Mucosa of stomach (tissue), 1 donor: ENCODE measurements at regions not wholly inside any gene's neighbourhood (a gene's known extent, or its start where the extent isn't known, plus 50 kb on each side); places are given as distances from the start of the nearest gene placed in this dataset.
"Not testable (repeated sequence)": the region's sequence is repeated elsewhere in the genome, so short reads cannot be mapped to it uniquely, and the experiment has no call there.

Source experiments
- H3K27me3 ChIP-seq: one replicate; pipeline ENCODE4 v1.7.0; 2013; ENCODE audit warnings: mild to moderate bottlenecking, low read length; ENCODE audit not compliant: control insufficient read depth, insufficient read depth
- H3K36me3 ChIP-seq: one replicate; pipeline ENCODE4 v1.7.0; 2013; ENCODE audit warnings: low read length; ENCODE audit not compliant: control insufficient read depth, insufficient read depth
- H3K4me1 ChIP-seq: one replicate; pipeline ENCODE4 v1.7.0; 2013; ENCODE audit warnings: mild to moderate bottlenecking, low read length; ENCODE audit not compliant: control insufficient read depth, insufficient read depth
- H3K4me3 ChIP-seq: one replicate; pipeline ENCODE4 v1.7.0; 2013; ENCODE audit warnings: low read length
- H3K9ac ChIP-seq: one replicate; pipeline ENCODE4 v1.7.0; 2013; ENCODE audit warnings: mild to moderate bottlenecking, low read length, moderate library complexity
- H3K9me3 ChIP-seq: one replicate; pipeline ENCODE4 v1.7.0; 2013; ENCODE audit warnings: mild to moderate bottlenecking, low read length, moderate library complexity; ENCODE audit not compliant: control insufficient read depth
- donor health status: Pancreatic carcinoma.

DNA sequence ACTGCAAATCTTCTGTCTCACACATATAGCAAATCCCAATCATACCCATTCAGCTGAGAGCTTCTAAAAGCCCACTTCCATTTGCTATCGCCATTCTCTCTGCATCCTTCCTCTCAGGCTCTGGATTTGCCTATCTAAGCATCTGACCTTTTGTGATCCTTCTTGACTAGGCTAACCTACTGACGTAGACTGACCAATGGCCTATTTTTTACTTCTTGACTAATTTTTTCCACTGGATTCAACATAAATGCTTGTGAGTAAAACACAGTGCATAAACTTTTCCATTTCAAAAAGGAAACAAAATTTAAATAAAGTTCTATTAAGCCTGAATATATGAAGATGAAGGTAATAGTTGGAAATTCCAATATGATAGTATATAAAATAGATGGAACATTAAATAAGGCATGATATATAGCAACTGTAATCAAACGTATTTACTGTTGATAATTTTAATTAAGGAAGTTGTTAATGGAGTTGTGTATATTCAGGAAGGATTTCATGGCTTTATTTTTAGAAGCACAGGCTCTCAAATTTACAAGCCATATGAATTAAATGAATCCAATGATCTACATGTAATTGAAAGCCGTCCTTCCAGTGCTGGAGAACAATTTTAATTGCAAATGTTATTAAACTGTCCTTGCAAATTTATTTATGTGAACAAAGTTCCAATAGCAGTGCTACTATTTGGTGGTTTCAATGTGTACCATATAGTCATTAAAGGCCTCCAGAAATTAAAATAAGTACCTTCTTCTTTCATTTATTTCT is 918.4 kb downstream of the SORCS3 start:
- Histone ChIP-seq H3K27me3 (no peaks in the 10 kb centered on the region), H3K9ac (no peak overlapping the region), H3K4me3 (no peak overlapping the region), H3K4me1 (no peaks in the 10 kb centered on the region), H3K36me3 (no peaks in the 10 kb centered on the region), H3K9me3 (no peaks in the 10 kb centered on the region)

DNA sequence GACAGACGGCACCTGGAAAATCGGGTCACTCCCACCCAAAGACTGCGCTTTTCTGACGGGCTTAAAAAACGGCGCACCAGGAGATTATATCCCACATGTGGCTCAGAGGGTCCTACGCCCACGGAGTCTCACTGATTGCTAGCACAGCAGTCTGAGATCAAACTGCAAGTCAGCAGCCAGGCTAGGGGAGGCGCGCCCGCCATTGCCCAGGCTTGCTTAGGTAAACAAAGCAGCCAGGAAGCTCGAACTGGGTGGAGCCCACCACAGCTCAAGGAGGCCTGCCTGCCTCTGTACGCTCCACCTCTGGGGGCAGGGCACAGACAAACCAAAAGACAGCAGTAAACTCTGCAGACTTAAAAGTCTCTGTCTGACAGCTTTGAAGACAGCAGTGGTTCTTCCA is 909.4 kb downstream of the SORCS3 start:
- not testable (repeated sequence) for H3K27me3 ChIP-seq, H3K9ac ChIP-seq, H3K36me3 ChIP-seq, H3K9me3 ChIP-seq, H3K4me1 ChIP-seq, H3K4me3 ChIP-seq

DNA sequence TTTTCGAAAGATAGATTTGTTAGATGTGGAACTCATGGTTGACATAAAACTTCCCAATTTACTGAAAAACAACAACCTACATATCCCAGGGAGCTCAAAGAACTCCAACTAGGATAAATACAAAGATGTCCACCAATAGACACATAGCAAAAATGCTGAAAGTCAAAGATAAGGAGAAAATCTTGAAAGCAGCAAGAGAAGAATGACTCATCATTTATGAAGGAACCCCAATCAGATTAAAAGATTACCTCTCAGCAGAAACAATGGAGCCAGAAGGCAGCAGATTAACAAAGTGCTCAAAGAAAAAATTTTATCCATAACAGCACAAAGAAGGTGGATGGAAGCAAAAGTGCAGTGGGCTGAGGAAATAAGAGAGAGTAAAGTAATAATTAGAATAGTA is 908.6 kb downstream of the SORCS3 start:
- Histone ChIP-seq H3K4me1 (no peaks in the 10 kb centered on the region), H3K9ac (no peak overlapping the region), H3K27me3 (no peaks in the 10 kb centered on the region), H3K36me3 (no peaks in the 10 kb centered on the region), H3K9me3 (no peaks in the 10 kb centered on the region), H3K4me3 (no peak overlapping the region)

DNA sequence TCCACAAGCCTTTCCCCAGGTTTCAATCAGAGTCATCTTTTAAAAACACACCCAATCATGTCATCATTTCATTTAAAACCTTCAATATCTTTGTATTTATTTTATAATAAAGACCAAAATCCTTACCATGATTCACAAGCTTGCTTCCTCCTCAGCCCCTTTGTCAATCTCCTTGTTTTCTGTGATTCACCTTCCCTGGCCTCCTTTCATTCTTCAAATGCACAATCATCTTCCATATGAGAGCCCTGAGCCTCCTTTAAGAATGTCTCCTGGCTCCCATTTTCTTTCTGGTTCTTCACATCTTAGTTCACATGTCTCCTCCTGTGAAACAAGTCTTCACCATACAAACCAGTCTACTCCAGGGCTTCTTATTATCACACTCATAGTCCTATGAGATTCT is 904.0 kb downstream of the SORCS3 start:
- Histone ChIP-seq H3K9me3 (no peaks in the 10 kb centered on the region), H3K27me3 (no peaks in the 10 kb centered on the region), H3K9ac (no peak overlapping the region), H3K36me3 (no peaks in the 10 kb centered on the region), H3K4me3 (no peak overlapping the region), H3K4me1 (no peaks in the 10 kb centered on the region)

DNA sequence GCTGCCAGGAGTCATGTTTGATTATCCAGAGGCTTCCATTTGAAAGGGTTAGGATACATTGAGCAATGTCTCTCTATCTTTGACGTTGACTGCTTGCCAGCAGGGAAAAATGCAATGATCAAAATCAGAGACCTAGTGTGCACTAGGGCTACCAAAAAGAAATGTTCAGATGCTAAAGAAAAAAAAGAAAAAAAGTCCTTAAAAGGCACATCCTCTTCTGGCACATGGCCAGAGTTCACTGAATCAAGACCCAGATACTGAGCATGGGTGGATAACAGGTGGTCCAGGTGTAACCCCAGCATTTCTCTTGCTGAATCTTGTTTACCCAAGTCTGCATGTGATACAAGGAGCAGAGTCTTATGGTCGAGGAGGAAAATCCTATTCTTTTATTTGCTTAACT is 899.3 kb downstream of the SORCS3 start:
- H3K36me3 ChIP-seq: no peaks in the 10 kb centered on the region
- no peak overlapping the region for H3K9ac ChIP-seq
- H3K9me3 ChIP-seq: no peaks in the 10 kb centered on the region
- H3K4me3 ChIP-seq: no peak overlapping the region
- H3K4me1 ChIP-seq: no peaks in the 10 kb centered on the region
- no peaks in the 10 kb centered on the region for H3K27me3 ChIP-seq

DNA sequence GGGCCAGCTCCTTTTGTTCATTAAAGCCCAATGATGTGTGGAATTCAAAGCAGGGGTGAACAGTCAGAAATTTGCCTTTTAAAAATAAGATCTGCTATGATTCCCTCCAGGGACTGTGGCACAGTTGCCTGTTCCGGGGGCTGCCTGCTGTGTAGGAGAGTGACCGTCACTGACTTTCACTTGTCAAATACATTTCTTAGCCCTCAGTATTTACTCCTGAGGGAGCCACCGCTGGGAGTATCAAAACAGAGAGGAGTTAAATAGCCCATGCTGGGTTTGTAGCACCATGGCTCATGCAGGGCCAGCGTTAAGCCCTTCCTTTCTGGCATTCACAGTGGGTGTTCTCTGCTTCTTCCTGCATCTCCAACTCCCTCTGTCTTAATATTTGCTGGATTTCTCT is 897.8 kb downstream of the SORCS3 start:
- no peak overlapping the region for H3K4me3 ChIP-seq
- H3K4me1 ChIP-seq: no peaks in the 10 kb centered on the region
- no peak overlapping the region for H3K9ac ChIP-seq
- no peaks in the 10 kb centered on the region for H3K9me3 ChIP-seq
- no peaks in the 10 kb centered on the region for H3K27me3 ChIP-seq
- no peaks in the 10 kb centered on the region for H3K36me3 ChIP-seq

DNA sequence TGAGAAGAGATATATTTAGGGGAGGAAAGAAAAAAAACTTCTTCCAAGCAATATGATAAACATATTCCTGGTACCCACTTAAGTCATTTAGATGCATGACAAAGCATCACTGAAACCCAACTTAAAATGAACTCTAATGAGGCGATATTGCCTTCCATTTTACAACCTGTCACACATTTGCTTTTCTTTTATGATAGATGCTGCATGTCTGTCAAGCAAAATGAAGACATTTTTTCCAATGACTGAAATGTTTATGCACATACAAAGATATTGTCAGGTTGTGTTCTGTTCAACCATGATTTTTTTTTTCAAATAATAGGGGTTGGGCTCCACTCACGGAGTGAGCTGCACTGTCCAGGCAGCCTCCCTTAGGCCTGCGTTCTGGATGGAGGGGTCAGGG is 894.4 kb downstream of the SORCS3 start:
- H3K4me3 ChIP-seq: no peak overlapping the region
- H3K9ac ChIP-seq: no peak overlapping the region
- no peaks in the 10 kb centered on the region for H3K9me3 ChIP-seq
- H3K36me3 ChIP-seq: no peaks in the 10 kb centered on the region
- H3K4me1 ChIP-seq: no peaks in the 10 kb centered on the region
- no peaks in the 10 kb centered on the region for H3K27me3 ChIP-seq

DNA sequence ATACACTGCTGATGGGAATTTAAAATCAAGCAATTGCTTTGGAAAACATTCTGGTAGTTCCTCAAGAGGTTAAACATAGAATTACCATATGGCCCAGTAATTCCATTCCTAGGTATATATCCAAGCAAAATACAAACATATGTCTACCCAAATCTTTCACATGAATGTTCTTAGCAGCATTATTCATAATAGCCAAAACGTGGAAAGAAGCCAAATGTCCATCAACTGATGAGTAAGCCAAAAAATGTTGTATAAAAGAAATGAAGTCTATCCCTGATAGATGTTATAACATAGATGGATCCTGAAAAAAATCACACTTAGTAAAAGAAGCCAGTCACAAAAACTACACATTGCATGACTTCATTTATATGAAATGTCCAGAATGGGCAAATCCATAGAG is 893.0 kb downstream of the SORCS3 start:
- H3K27me3 ChIP-seq: no peaks in the 10 kb centered on the region

DNA sequence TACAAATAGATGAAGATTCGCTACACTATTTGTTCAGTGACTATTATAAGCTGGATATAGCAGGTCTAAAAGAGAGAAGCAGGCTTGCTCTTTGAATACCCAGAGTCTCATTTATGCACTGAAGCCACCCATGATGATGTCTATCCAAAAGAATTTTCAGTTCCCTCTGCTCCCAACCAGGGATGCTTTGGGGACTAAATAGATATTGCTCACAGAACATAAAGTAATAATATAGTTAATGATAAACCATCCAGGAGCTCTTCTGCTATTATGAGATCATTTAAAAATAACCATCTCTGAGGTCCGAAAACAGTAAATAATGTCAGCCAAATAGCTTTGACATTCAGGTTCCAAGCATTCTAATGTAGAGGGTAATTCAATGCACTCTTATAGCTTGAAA is 875.4 kb downstream of the SORCS3 start:
- Histone ChIP-seq H3K9me3 (no peaks in the 10 kb centered on the region), H3K4me1 (no peaks in the 10 kb centered on the region), H3K27me3 (no peaks in the 10 kb centered on the region), H3K4me3 (no peak overlapping the region), H3K9ac (no peak overlapping the region), H3K36me3 (no peaks in the 10 kb centered on the region)

More for the DNA sequence above, 893.0 kb downstream of the SORCS3 start:
- H3K4me1 ChIP-seq: no peaks in the 10 kb centered on the region
- no peaks in the 10 kb centered on the region for H3K9me3 ChIP-seq
- H3K9ac ChIP-seq: no peak overlapping the region
- no peaks in the 10 kb centered on the region for H3K36me3 ChIP-seq
- H3K4me3 ChIP-seq: no peak overlapping the region

DNA sequence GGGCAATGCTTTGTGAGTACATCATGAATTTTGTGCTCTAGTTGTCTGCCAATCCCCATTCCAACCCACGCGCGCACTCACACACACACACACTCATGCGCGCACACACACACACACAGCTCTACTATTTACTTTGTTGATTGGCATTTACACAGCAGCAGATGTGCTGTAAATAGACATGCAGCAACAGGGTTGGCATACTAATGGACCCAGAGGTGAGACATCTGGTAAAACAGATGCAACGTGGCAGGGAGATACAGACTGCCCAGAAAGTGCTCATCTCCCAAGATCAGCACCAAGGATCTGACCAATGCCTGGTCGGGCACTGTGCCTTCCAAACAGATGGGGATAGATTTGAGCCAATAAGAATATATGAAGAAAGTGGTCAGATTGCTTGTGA is 873.0 kb downstream of the SORCS3 start:
- Histone ChIP-seq H3K4me1 (no peaks in the 10 kb centered on the region), H3K9ac (no peak overlapping the region), H3K36me3 (no peaks in the 10 kb centered on the region), H3K4me3 (no peak overlapping the region), H3K9me3 (no peaks in the 10 kb centered on the region), H3K27me3 (no peaks in the 10 kb centered on the region)

DNA sequence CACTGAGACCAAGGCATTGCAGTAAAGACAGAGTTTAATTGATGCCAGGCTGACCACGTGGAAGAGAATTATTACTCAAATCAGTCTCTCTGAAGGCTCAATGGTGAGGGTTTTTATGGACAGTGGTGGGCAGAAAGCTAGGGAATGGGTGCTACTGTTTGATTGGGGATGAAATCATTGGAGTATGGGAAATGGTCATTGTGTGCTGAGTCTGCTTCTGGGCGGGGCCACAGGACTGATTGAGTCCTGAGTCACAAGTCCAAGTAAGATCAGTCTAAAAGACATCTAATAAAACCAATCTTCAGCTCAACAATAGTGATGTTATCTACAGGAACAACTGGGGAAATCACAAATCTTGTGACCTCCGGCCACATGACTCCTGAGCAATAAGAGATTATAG is 868.4 kb downstream of the SORCS3 start:
- H3K27me3 ChIP-seq: no peaks in the 10 kb centered on the region
- no peaks in the 10 kb centered on the region for H3K9me3 ChIP-seq
- no peaks in the 10 kb centered on the region for H3K4me1 ChIP-seq
- no peak overlapping the region for H3K4me3 ChIP-seq
- H3K9ac ChIP-seq: no peak overlapping the region
- H3K36me3 ChIP-seq: no peaks in the 10 kb centered on the region

DNA sequence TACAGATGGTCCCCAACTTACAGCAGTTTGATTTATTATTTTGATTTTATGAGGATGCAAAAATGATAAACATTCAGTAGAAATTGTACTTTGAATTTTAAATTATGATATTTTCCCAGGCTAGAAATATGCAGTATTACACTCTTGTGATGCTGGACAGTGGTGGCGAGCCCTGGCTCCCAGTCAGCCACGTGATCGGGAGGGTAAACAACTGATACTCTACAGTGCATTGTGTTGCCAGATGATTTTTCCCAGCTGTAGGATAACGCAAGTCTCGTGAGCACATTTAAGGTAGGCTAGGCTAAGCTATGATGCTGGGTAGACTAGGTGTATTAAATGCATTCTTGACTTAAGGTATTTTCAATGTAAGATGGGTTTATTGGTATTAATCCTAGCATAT is 865.2 kb downstream of the SORCS3 start:
- no peaks in the 10 kb centered on the region for H3K36me3 ChIP-seq
- H3K9ac ChIP-seq: no peak overlapping the region
- no peaks in the 10 kb centered on the region for H3K4me1 ChIP-seq
- no peaks in the 10 kb centered on the region for H3K9me3 ChIP-seq
- H3K4me3 ChIP-seq: no peak overlapping the region
- no peaks in the 10 kb centered on the region for H3K27me3 ChIP-seq

DNA sequence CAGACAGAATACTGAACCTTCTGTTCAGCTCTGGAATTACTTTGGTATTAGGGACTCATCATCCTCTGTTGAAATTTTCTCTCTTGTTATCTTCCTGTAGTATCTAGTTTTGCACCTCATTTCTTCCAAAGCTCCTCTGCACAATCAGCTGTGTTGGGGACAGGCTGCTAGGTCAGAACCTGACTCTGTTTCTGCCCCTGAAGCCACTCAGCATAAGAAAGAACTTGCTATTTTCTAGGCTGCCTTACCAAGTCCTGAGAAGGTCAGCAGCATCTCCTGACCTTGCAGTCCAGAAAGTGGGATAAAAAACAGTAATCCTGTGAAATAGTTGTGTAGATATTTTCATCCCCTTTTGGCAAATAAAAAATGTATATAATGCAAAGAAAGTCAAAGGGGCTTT is 862.6 kb downstream of the SORCS3 start:
- H3K4me3 ChIP-seq: no peak overlapping the region
- no peak overlapping the region for H3K9ac ChIP-seq
- no peaks in the 10 kb centered on the region for H3K9me3 ChIP-seq
- H3K27me3 ChIP-seq: no peaks in the 10 kb centered on the region
- H3K4me1 ChIP-seq: no peaks in the 10 kb centered on the region
- H3K36me3 ChIP-seq: no peaks in the 10 kb centered on the region
